Stimulated activated CD8-positive, alpha-beta memory T cell treated with anti-CD3 and anti-CD28 coated beads, Interleukin-7, amount 100 ng/mL, for 4 hours (primary cell): ENCODE measurements at regions not wholly inside any gene's neighbourhood (a gene's known extent, or its start where the extent isn't known, plus 50 kb on each side); places are given as distances from the start of the nearest gene placed in this dataset.
"Not testable (repeated sequence)": the region's sequence is repeated elsewhere in the genome, so short reads cannot be mapped to it uniquely, and the experiment has no call there.

Experiments
- DNase-seq, 2 donors: peaks; one replicate each; pipeline ENCODE4 v3.0.0-alpha.2; 2020; ENCODE audit warnings: low read depth in 2 of 2

DNA sequence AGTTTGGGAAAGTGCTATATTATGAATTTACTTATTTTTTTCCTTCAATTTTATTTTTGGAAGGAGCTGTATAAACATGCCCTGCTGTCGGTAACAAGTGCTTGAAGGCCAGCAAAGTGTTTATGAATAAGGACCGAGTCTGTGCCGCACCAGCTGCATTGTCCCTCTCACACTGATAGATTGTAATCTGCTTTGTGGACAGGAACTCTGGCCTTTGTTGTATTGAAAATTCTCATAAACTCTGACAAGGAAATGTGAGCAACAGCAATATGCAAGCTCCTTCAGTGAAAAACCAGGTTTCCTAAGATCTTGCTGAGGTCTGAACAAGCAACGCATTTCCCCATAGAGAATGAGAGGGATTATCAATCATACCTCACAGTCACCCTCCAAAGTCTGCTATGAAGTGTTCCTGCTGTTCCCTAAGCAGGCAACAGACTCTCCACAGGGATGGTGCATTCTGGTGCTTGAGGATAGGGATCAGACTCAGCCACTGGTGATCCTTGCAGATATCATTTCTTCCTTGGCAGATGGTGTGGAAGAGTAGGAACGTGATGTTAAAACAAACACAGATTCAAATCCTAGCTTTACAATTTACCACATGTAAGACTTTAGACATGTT, 109.6 kb downstream of the KCNJ2 start:
- no peak for DNase-seq

DNA sequence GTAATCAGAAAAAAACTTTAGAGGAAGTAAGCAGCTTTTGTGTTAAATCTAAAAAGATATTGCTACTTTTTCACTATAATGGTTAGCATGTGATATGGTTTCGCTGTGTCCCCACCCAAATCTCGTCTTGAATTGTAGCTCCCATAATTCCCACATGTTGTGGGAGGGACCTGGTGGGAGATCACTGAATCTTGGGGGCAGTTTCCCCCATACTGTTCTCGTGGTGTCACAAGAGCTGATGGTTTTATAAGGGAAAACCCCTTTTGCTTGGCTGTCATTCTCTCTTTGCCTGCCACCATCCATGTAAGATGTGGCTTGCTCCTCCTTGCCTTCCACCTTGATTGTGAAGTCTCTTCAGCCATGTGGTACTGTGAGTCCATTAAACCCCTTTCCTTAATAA, 117.1 kb downstream of the KCNJ2 start:
- DNase-seq = no peak

GRCh38 chr17:70288540-70289290, 119.4 kb downstream of the KCNJ2 start:
- no peak for DNase-seq

- no peak for DNase-seq
These were observed 121.4 kb downstream of the KCNJ2 start for GRCh38 chr17:70290770-70291169.

DNA sequence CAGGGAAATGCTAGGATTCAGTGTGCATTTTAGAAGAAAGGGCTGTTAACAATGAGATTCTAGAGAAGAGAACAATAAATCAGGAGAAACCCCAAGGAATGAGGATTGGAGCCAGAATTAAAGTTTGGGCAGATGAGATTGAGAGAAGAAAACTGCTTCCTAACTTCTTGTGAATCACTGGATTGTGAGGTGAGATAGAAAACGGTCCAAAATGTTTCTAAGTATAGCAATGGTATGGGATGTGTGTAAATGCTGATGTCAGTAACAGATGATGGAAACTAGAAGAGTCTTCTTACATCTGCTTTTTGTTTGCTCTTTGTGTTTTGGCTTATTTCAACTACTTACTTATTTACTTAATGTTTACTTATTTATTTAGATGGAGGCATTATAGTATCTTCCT, 123.0 kb downstream of the KCNJ2 start:
- DNase-seq = no peak

- not testable (repeated sequence) for DNase-seq
These were observed 124.4 kb downstream of the KCNJ2 start for GRCh38 chr17:70293564-70294310.

DNA sequence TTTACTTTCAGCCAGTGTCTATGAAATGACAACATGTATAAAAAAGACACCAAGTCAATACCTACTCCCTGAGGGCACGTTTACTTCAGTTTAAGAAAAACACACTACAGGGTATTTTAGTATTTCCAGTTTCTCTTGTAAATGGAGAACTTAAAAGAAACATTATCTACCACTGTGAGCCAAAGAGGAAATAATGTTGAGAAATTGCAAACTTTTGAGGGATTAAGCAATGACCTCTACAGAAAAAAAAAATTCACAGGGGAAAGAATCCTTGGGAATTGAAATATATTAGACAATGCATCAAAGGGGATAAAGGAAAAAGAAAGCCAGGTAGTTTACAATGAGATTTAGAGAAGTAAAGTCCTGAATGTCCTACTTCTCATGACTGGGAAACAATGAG, 126.0 kb downstream of the KCNJ2 start:
- no peak for DNase-seq

DNA sequence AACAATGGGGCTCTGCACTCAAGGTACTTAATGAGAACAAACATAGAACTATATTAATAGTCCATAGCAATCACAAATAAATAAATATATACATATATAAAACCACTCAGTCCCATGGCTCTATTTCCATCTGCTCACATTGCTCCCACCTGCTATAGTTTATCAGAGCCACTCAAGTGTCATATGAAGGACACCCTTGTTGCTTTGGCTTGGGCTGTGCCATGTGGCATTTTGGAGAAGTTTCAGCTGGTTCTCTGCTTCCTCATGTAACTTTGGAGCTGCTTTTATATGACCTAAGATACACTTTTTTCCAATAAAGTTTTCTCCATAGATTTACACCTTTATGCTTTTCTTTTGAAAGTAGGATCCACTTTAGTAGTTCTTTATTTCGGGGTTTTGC, 126.4 kb downstream of the KCNJ2 start:
- DNase-seq = no peak

DNA sequence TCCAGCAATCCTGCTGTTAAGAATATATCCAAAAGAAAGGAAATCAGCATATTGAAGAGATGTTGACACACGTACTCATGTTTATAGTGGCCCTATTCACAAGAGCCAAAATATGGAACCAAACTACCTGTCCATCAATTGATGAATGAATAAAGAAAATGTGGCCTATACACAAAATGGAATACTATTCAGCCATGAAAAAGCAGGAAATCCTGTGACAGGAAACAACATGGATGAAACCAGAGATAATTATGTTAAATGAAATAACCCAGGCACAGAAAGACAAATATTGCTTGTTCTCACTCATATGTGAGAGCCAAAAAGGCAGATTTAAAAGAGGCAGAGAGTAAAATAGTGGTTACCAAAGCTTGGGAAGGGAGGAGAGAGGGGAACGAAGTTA, 127.1 kb downstream of the KCNJ2 start:
- DNase-seq = no peak

GRCh38 chr17:70297397-70297796, 128.1 kb downstream of the KCNJ2 start:
- DNase-seq = no peak

DNA sequence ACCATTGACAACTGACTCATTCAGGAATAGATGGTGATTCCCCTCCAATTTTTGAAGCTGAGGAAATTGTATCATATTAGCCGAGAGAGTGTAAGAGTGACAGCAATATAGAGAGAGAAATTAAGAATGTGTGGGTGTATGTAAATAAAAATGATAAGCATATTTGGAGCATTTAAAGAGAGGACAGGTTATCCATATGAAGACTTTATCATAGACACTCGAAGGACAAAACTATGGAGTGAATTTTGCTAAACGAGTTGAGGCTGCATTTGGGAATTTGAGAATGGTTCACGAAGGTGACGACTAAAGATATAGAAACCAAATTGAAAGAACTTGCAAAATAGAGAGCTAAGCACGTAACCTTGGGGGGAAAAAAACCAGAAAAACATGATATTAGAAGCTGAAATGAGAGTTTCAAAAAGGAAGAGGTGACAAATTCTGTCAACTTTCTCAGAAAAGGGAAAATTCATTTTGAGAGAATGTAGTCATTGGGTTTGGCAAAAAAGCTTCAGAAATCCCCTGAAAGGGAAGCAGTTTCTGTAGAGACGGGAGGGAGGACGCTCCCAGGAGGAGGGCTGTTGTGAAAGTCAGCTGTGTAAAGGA, 129.7 kb downstream of the KCNJ2 start:
- no peak for DNase-seq

- DNase-seq = no peak
These were observed 138.3 kb downstream of the KCNJ2 start for GRCh38 chr17:70307430-70308225.

- no peak for DNase-seq
These were observed 139.3 kb downstream of the KCNJ2 start for GRCh38 chr17:70308618-70309017.

DNA sequence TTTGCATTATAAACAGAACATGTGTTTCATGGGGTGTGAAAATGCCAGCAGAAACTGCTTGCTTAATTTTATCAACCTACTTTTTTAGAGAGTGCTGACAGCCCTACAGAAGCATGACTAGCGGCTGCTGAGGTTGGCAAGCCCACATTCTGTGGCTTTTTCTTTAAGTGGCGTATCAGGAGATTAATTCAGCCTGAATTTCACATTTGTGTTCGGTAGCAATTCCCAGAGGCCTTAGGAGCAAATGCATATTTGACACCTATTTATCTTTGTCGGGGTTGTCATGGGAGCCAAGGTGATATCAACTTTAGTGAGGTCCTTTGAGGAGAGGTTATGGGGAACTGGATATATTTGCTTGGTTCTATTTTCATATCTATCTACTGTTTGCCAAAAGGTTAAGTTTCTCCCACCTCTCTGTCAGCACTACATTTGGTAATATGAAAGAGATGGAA, 140.9 kb downstream of the KCNJ2 start:
- no peak for DNase-seq

DNA sequence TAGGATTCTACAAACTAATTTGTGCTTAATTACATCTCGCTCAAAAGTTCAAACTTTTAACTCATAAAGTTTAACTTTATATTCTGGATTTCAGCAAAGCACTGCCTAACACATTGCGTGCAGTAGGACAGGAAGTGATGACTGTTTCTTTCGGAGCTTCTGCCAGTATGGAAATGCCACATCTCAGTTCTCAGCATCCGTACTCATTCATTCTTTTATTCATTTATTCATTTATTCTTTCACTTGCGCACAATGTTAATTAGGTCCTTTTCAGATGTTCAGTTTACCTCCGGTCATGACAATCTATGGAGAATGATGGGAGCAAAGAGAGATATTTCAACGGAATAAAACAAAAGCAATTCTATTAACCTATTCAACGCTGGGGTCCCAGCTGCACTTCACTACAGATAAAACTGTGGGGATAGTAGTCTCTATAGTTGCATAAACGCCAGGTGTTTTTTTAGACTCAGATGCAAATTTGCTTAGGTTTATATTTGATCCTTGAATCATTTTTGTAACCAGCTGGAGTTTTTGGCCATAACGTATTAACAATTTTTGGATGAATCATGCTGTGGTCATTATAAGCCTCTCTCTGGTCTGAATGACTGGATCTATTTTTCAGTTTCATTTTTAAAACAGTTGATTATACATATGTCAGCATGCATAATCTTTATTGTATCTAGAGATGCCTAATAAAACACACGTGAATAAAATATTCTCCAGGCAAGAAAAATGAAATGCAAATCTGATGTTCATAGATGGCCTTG, 143.9 kb downstream of the KCNJ2 start:
- DNase-seq = no peak

DNA sequence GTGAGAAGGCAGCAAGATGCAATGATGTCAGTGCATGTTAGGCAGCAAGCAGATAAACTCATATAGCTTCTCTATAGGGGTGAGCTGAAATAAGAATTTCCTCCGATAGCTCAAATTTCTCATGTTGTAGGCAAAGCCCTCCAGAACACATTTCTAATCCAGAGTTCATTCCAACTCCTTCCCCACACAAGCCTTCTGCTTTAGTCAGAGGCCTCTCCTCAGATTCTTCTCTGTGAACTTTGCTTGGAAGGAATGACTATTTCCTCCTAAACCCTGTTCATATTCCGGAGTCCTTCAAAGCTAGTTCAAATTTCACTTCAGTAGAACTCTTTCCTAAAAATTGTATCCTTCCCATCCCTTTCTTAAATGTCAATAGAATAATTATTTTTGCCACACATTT, 144.8 kb downstream of the KCNJ2 start:
- DNase-seq = no peak

- DNase-seq = no peak
These were observed 145.2 kb downstream of the KCNJ2 start for GRCh38 chr17:70314506-70314905.

DNA sequence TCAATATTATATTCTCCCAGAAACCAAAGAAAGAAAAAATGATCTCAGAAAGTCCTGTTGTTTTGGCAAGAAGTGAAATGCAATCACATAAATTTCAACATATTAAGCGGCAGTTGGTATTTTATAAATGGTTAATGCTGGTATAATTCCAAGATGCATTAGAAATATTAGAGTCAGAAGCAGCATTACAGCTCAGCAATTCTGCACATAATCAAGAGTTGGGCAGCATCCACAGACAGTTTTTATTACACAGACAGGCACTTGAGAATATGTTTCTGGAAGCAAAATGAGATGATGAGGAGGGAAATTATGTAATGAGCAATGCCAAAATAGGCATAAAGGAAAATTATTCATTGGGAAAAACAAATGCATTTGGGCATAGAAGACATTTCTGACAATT, 148.1 kb downstream of the KCNJ2 start:
- no peak for DNase-seq

DNA sequence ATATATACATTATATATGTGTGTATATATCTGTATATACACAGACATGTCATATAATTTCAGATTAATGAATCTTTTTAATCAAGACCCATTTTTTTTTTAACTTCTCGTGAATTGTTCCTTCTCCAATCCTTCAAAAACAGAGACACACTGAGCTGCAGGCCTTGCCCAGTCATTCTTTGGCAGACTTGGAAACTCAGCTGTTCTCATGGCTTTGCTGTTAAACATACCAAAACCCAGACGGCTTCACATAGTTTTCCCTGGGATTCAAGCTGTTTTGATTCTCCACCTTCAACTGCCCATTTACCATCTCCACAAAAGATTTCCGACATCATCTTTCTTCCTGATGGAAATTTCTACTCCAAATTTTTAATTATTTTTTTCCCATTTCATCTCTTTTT, 148.7 kb downstream of the KCNJ2 start:
- no peak for DNase-seq

GRCh38 chr17:70319516-70319915, 150.2 kb downstream of the KCNJ2 start:
- no peak for DNase-seq
